Activated naive CD8-positive, alpha-beta T cell treated with anti-CD3 and anti-CD28 coated beads, Interleukin-2, amount 50 U/mL, for 24 hours (primary cell): ENCODE measurements at regions not wholly inside any gene's neighbourhood (a gene's known extent, or its start where the extent isn't known, plus 50 kb on each side); places are given as distances from the start of the nearest gene placed in this dataset.

ENCODE experiments used
- ATAC-seq: fragments of 150-1000 bp; cut with Tn5 transposase; one replicate; pipeline ENCODE4 v1.10.0; 2021
- DNase-seq: peaks from one replicate; pipeline ENCODE4 v3.0.0; 2021
- H3K27ac Mint-ChIP-seq: one replicate; pipeline ENCODE4 v1.8.0; 2021; ENCODE audit warnings: mild to moderate bottlenecking, mixed read lengths
- H3K27me3 Mint-ChIP-seq: one replicate; pipeline ENCODE4 v1.8.0; 2021; ENCODE audit warnings: mixed read lengths
- H3K36me3 Mint-ChIP-seq: one replicate; pipeline ENCODE4 v1.8.0; 2021; ENCODE audit warnings: low read depth, mixed read lengths
- H3K4me1 Mint-ChIP-seq: one replicate; pipeline ENCODE4 v1.8.0; 2021; ENCODE audit warnings: mixed read lengths
- H3K4me3 Mint-ChIP-seq: one replicate; pipeline ENCODE4 v1.8.0; 2021; ENCODE audit warnings: mild to moderate bottlenecking, moderate library complexity, mixed read lengths
- H3K9me3 Mint-ChIP-seq: one replicate; pipeline ENCODE4 v1.8.0; 2021; ENCODE audit warnings: mixed read lengths

GRCh38 chr5:115402822-115403577, 106.5 kb upstream of the CCDC112 start:
- H3K9me3 Mint-ChIP-seq, result peaks cover 6% of the 10 kb centered on the region
- peaks cover 8% of the 10 kb centered on the region for H3K27me3 Mint-ChIP-seq
- H3K4me1 Mint-ChIP-seq, result no peaks in the 10 kb centered on the region
- no peak for ATAC-seq
- no peaks in the 10 kb centered on the region for H3K36me3 Mint-ChIP-seq
- no peak overlapping the region for H3K4me3 Mint-ChIP-seq
- H3K27ac Mint-ChIP-seq, result no peak overlapping the region
- DNase-seq, result no peak

- H3K4me3 Mint-ChIP-seq, result no peak overlapping the region
- H3K9me3 Mint-ChIP-seq, result peaks cover 6% of the 10 kb centered on the region
- H3K36me3 Mint-ChIP-seq, result no peaks in the 10 kb centered on the region
- DNase-seq, result no peak
- no peak for ATAC-seq
- peaks cover 4% of the 10 kb centered on the region for H3K27me3 Mint-ChIP-seq
- no peak overlapping the region for H3K27ac Mint-ChIP-seq
- H3K4me1 Mint-ChIP-seq, result no peaks in the 10 kb centered on the region
These were observed 105.6 kb upstream of the CCDC112 start for GRCh38 chr5:115402092-115402491.

- Mint-ChIP-seq H3K27ac (no peak overlapping the region), H3K27me3 (no peaks in the 10 kb centered on the region), H3K9me3 (peaks cover 6% of the 10 kb centered on the region), H3K4me3 (no peak overlapping the region), H3K36me3 (no peaks in the 10 kb centered on the region), H3K4me1 (no peaks in the 10 kb centered on the region)
- ATAC-seq (no peak), DNase-seq (no peak)
These were observed 102.3 kb upstream of the CCDC112 start for GRCh38 chr5:115398719-115399118.

GRCh38 chr5:115396688-115397087, 100.2 kb upstream of the CCDC112 start:
- no peaks in the 10 kb centered on the region for H3K27me3 Mint-ChIP-seq
- no peak overlapping the region for H3K4me3 Mint-ChIP-seq
- H3K27ac Mint-ChIP-seq, result no peak overlapping the region
- no peaks in the 10 kb centered on the region for H3K4me1 Mint-ChIP-seq
- ATAC-seq, result no peak
- peaks cover 6% of the 10 kb centered on the region for H3K9me3 Mint-ChIP-seq
- no peak for DNase-seq
- H3K36me3 Mint-ChIP-seq, result no peaks in the 10 kb centered on the region

DNA sequence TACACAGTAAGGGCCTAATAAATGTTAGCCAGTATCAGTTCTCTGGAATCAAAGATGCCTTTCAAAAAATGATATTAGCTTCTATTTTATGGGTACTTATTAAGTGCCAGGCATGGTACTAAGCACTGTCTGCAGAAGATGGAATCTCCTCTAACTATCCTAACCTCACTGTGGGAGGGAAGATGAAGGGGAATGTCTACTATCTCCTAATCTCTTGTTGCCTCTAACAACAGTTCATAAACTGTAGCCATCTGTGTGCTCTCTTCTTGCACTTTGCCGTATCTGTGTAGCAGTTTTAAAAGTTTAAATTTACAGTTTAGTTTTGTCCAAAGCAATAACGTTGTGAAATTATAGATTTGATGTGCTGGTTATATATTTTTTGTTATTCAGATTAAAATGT, 99.6 kb upstream of the CCDC112 start:
- ATAC-seq (no peak), DNase-seq (no peak)
- H3K27me3 Mint-ChIP-seq, result no peaks in the 10 kb centered on the region
- H3K36me3 Mint-ChIP-seq, result no peaks in the 10 kb centered on the region
- H3K9me3 Mint-ChIP-seq, result peaks cover 6% of the 10 kb centered on the region
- H3K27ac Mint-ChIP-seq, result no peak overlapping the region
- H3K4me3 Mint-ChIP-seq, result no peak overlapping the region
- no peaks in the 10 kb centered on the region for H3K4me1 Mint-ChIP-seq

DNA sequence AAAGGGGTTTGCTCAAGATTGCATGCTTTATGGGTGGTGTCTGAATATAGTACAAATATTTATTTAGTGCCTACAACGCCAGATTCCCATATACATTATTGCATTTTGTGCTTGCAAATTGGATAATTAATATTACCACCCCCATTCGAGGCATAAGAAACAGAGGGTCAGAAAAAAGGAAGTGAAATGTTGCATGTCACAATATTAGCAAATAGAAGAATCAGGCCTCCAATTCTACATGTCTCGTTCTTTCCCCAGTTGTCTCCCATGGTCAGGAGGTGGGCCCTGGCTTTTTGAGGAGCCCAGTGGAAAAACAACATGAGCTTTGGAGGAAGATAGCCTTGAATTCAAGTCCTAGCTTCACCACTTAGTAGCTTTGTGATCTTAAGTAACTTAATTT, 98.1 kb upstream of the CCDC112 start:
- H3K4me3 Mint-ChIP-seq, result no peak overlapping the region

DNA sequence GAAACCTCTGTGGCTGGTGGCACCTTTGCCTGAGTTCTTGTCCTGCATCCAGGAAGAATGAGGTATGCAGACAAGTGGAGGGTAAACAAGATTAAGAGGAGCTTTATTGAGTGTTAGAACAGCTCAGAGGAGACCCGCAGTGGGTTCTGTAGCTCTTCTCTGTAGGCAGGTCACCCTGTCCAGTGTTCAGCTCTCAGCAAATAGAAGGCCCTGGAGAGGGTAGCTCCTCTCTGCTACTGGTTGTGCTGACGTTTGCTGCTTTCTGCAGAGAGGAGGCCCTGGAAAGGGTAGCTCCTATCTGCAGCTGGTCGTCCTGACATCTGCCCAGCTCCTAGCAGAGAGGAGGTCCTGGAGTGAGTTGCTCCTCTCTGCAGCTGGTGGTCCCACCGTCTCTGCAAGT, 96.8 kb upstream of the CCDC112 start:
- no peaks in the 10 kb centered on the region for H3K36me3 Mint-ChIP-seq
- H3K9me3 Mint-ChIP-seq, result no peaks in the 10 kb centered on the region
- no peak for ATAC-seq
- no peaks in the 10 kb centered on the region for H3K27me3 Mint-ChIP-seq
- H3K27ac Mint-ChIP-seq, result no peak overlapping the region
- DNase-seq, result no peak
- H3K4me1 Mint-ChIP-seq, result no peaks in the 10 kb centered on the region
- no peak overlapping the region for H3K4me3 Mint-ChIP-seq

More for the DNA sequence above, 98.1 kb upstream of the CCDC112 start:
- peaks cover 6% of the 10 kb centered on the region for H3K9me3 Mint-ChIP-seq
- no peaks in the 10 kb centered on the region for H3K27me3 Mint-ChIP-seq
- no peaks in the 10 kb centered on the region for H3K4me1 Mint-ChIP-seq
- no peak overlapping the region for H3K27ac Mint-ChIP-seq
- H3K36me3 Mint-ChIP-seq, result no peaks in the 10 kb centered on the region
- ATAC-seq (no peak), DNase-seq (no peak)

DNA sequence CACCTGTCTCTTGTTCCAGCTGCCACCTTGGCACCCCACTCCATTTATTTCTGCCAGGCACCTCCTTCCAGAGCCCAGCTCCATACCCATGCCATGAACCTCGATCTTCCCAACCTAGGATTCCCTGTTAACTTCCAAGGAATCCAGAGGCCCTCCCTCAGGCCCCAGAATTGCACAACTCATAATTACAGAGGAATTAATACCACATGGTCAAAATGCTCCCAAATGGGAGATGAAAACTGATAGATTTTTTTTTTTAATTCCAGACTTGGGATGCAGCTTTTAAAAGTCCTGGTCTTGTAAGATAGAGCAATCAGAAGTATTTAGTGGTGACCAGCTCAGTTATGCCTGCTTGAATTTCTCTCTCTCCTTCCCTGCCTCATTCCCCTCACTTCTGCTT, 96.2 kb upstream of the CCDC112 start:
- DNase-seq, result no peak

DNA sequence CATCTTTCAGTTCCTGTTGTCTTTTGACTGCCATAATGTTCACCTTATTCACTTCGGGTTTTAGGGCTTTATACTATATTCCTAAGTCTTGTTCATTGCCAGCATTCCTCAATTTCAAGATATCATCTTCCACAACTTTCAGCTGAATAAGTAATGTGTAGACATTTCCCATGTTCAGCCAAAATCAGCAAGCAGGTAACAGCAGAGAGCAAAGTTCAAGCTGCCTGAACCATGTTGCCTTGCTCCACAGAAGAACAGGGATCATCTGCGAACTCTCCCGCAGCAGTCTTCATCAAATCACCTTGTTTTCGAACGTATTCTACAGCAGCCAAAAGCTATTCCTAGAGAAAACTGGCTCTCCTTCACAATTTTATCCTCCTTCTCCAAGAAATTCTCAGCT, 95.3 kb upstream of the CCDC112 start:
- Mint-ChIP-seq H3K36me3 (no peaks in the 10 kb centered on the region), H3K27ac (no peak overlapping the region), H3K4me1 (no peaks in the 10 kb centered on the region), H3K27me3 (no peaks in the 10 kb centered on the region), H3K4me3 (no peak overlapping the region), H3K9me3 (no peaks in the 10 kb centered on the region)
- DNase-seq (no peak), ATAC-seq (no peak)

More for the DNA sequence above, 96.2 kb upstream of the CCDC112 start:
- ATAC-seq, result no peak
- Mint-ChIP-seq H3K4me3 (no peak overlapping the region), H3K4me1 (no peaks in the 10 kb centered on the region), H3K27ac (no peak overlapping the region), H3K9me3 (no peaks in the 10 kb centered on the region), H3K36me3 (no peaks in the 10 kb centered on the region), H3K27me3 (no peaks in the 10 kb centered on the region)

DNA sequence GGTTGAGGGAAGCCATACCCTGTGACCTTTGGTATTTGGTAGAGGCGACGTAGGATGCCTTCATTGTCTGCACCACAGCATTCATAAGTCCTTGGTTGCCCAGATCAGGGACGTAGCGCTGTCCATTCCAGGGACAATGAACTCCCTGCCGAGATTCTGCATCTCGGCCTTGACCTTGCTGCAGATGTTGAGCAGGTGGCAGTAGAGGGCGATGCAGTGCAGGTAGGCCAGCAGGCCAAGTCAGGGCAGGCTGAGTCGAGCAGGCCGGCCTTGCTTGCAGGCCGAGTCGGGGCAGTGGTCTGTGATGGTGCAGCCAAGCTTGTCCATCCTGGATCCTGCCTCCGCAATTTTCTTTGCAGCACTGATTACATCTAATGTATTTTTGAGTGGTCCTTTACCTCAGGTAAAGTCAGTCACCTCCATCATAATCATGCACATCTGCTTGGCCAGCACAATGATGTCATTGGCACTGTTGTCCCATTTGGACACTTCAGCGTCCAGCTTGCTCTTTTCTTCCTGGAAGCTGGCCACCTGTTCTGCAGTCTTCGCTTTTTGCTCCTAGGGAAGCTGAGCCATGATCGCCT, 93.4 kb upstream of the CCDC112 start:
- Mint-ChIP-seq H3K9me3 (no peaks in the 10 kb centered on the region), H3K4me3 (no peak overlapping the region), H3K27ac (no peak overlapping the region), H3K4me1 (no peaks in the 10 kb centered on the region), H3K36me3 (no peaks in the 10 kb centered on the region), H3K27me3 (no peaks in the 10 kb centered on the region)
- ATAC-seq (no peak), DNase-seq (no peak)

DNA sequence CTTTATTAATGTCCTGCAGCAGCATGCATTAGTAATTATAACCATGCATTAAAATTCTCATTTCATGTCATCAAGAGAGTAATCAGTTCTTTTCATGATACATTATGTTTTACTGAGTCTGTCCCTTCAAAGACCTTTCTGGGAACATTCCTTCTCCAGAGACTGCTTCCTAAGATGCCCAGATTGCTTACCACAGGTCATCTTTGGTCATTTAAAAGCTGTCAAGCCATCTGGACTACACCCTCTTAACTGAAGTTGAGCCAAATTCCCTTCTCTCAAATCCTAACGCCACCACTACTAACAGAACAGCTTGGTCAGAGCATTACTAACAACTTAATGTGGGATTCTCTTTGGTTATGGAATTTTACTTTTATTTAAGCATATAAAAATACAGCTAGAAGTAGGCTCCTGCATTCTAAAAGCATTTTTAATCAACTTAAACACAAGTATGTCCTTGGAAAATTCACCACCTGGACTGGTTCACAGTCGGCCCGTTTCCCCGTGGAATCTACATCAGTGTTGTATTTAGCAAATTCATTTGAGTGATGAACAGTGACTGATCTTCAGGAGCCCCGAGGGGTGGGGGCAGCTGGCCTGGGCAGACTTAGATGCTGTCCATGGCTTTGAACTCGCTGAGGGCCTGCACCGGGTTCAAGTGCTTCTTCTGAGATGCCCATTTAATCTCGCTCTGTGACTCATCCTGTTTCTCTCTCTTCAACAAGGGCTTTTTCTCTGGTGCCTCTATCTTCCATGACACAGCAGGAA, 92.8 kb upstream of the CCDC112 start:
- no peaks in the 10 kb centered on the region for H3K9me3 Mint-ChIP-seq
- ATAC-seq (no peak), DNase-seq (no peak)
- no peak overlapping the region for H3K27ac Mint-ChIP-seq
- H3K4me3 Mint-ChIP-seq, result no peak overlapping the region
- no peaks in the 10 kb centered on the region for H3K4me1 Mint-ChIP-seq
- H3K27me3 Mint-ChIP-seq, result no peaks in the 10 kb centered on the region
- no peaks in the 10 kb centered on the region for H3K36me3 Mint-ChIP-seq

DNA sequence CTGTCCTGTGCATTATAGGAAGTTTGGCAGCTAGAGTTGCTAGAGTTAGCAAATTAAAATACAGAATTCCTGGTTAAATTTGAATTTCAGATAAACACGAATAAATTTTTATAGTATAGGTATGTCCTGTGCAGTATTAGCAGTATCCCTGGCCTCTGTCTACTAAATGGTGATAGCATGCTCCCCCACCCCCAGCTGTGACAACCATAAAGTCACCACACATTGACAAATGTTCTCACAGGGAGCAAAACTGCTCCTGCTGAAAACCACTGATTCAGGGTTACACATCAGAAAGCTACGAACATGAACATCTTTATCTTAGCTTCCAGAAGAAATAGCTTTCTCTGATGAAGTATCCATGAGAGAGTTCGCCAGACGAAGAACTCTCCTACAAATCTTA, 91.8 kb upstream of the CCDC112 start:
- no peaks in the 10 kb centered on the region for H3K27me3 Mint-ChIP-seq
- H3K4me3 Mint-ChIP-seq, result no peak overlapping the region
- no peak overlapping the region for H3K27ac Mint-ChIP-seq
- DNase-seq, result no peak
- H3K9me3 Mint-ChIP-seq, result no peaks in the 10 kb centered on the region
- H3K4me1 Mint-ChIP-seq, result no peaks in the 10 kb centered on the region
- no peak for ATAC-seq
- H3K36me3 Mint-ChIP-seq, result no peaks in the 10 kb centered on the region

DNA sequence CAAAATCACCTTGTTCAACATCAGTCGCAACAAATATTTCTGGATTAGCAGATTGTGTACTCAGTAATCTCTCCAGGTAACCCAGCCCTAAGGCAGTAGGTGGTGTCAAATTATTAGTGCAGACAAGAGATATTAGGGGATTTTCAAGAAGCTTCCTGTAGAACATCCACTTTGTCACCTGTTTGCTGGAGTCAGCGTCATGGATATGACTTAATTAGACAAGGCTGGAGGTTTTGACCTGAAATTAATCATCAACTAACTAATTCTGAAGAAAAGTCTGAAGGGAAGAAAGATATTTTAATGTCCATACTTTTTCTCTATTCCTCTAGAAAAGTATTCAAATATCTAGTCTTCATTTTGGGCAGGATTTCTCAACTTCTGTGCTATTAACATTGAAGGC, 91.4 kb upstream of the CCDC112 start:
- no peaks in the 10 kb centered on the region for H3K9me3 Mint-ChIP-seq
- H3K36me3 Mint-ChIP-seq, result no peaks in the 10 kb centered on the region
- DNase-seq (no peak), ATAC-seq (no peak)
- no peaks in the 10 kb centered on the region for H3K4me1 Mint-ChIP-seq
- no peak overlapping the region for H3K27ac Mint-ChIP-seq
- H3K4me3 Mint-ChIP-seq, result no peak overlapping the region
- no peaks in the 10 kb centered on the region for H3K27me3 Mint-ChIP-seq

GRCh38 chr5:115386657-115387056, 90.2 kb upstream of the CCDC112 start:
- Mint-ChIP-seq H3K27ac (no peak overlapping the region), H3K4me1 (no peaks in the 10 kb centered on the region), H3K36me3 (no peaks in the 10 kb centered on the region), H3K9me3 (no peaks in the 10 kb centered on the region), H3K4me3 (no peak overlapping the region), H3K27me3 (no peaks in the 10 kb centered on the region)
- ATAC-seq (no peak), DNase-seq (no peak)
